HCT116 (cell line): ENCODE measurements at regions not wholly inside any gene's neighbourhood (a gene's known extent, or its start where the extent isn't known, plus 50 kb on each side); places are given as distances from the start of the nearest gene placed in this dataset.

Source experiments
- POLR2A ChIP-seq: IDR thresholded peaks from 2 replicates; pipeline ENCODE4 v1.7.0; 2011; ENCODE audit warnings: borderline replicate concordance; ENCODE audit not compliant: insufficient read depth, insufficient read length; ENCODE audit errors: extremely low read depth
- POLR2AphosphoS5 ChIP-seq: IDR thresholded peaks from 2 replicates; pipeline ENCODE4 v1.6.1; 2011; ENCODE audit warnings: mild to moderate bottlenecking, low read depth, low read length, moderate library complexity
- TF ChIP-seq, protein P1 (sequence below), 3 experiments: fragments of 200-600 bp in 1 of 3; sonication (generic) in 1 of 3; IDR thresholded peaks in 2 of 3; conservative IDR thresholded peaks in 1 of 3; 2 replicates each; pipeline ENCODE4 v1.5.1; 2012 to 2017; ENCODE audit warnings: low read depth in 2 of 3, low read length in 2 of 3, antibody characterized with exemption in 1 of 3, borderline replicate concordance in 1 of 3, control low read depth in 1 of 3, mild to moderate bottlenecking in 1 of 3, mixed read lengths in 1 of 3, mixed run types in 1 of 3, moderate library complexity in 1 of 3; ENCODE audit not compliant: insufficient read depth in 1 of 3
- TF ChIP-seq, protein P2 (sequence below): IDR thresholded peaks from 2 replicates; pipeline ENCODE4 v1.6.1; 2012; ENCODE audit warnings: low read depth

DNA sequence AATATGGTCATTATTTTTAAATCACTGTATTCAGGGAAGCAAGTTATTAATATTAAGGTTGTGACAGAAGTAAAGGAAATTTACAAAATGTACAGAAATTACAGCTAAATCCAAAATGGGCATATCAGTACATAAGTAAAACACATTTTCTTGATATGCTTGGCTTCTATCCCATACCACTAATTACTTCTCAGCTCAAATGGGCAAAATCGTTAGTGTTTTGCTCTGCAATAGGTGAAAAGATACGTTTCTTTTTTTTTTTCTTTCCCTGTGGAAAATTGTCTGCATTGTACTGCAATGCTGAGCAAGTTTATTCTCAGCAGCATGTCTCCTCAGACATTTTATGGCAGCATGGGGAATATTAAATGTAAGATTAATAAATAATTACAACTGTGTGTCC is 77.1 kb upstream of the PRMT6 start:
- TF ChIP-seq, protein P1, sequence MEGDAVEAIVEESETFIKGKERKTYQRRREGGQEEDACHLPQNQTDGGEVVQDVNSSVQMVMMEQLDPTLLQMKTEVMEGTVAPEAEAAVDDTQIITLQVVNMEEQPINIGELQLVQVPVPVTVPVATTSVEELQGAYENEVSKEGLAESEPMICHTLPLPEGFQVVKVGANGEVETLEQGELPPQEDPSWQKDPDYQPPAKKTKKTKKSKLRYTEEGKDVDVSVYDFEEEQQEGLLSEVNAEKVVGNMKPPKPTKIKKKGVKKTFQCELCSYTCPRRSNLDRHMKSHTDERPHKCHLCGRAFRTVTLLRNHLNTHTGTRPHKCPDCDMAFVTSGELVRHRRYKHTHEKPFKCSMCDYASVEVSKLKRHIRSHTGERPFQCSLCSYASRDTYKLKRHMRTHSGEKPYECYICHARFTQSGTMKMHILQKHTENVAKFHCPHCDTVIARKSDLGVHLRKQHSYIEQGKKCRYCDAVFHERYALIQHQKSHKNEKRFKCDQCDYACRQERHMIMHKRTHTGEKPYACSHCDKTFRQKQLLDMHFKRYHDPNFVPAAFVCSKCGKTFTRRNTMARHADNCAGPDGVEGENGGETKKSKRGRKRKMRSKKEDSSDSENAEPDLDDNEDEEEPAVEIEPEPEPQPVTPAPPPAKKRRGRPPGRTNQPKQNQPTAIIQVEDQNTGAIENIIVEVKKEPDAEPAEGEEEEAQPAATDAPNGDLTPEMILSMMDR (IDR thresholded peaks at IDR 0.05 in 2 of 3, conservative IDR thresholded peaks at IDR 0.05 in 1 of 3; ENCODE audit: borderline replicate concordance in 1 of 3, insufficient read depth in 1 of 3, low read depth in 2 of 3, low read length in 2 of 3) = no peak
- TF ChIP-seq, protein P2, sequence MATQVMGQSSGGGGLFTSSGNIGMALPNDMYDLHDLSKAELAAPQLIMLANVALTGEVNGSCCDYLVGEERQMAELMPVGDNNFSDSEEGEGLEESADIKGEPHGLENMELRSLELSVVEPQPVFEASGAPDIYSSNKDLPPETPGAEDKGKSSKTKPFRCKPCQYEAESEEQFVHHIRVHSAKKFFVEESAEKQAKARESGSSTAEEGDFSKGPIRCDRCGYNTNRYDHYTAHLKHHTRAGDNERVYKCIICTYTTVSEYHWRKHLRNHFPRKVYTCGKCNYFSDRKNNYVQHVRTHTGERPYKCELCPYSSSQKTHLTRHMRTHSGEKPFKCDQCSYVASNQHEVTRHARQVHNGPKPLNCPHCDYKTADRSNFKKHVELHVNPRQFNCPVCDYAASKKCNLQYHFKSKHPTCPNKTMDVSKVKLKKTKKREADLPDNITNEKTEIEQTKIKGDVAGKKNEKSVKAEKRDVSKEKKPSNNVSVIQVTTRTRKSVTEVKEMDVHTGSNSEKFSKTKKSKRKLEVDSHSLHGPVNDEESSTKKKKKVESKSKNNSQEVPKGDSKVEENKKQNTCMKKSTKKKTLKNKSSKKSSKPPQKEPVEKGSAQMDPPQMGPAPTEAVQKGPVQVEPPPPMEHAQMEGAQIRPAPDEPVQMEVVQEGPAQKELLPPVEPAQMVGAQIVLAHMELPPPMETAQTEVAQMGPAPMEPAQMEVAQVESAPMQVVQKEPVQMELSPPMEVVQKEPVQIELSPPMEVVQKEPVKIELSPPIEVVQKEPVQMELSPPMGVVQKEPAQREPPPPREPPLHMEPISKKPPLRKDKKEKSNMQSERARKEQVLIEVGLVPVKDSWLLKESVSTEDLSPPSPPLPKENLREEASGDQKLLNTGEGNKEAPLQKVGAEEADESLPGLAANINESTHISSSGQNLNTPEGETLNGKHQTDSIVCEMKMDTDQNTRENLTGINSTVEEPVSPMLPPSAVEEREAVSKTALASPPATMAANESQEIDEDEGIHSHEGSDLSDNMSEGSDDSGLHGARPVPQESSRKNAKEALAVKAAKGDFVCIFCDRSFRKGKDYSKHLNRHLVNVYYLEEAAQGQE = no peak
- TF ChIP-seq POLR2AphosphoS5 (no peak), POLR2A (no peak)
